Prostate gland (tissue), 2 donors: ENCODE measurements at regions not wholly inside any gene's neighbourhood (a gene's known extent, or its start where the extent isn't known, plus 50 kb on each side); places are given as distances from the start of the nearest gene placed in this dataset.

ENCODE experiments used
- DNase-seq: peaks from one replicate; pipeline ENCODE4 v3.0.0-alpha.2; 2019; ENCODE audit warnings: low spot score
- H3K27ac ChIP-seq, 2 donors: fragments of 200-600 bp; sonication (generic); 2 replicates each; pipeline ENCODE4 v1.5.1; 2017 to 2019
- H3K27me3 ChIP-seq: fragments of 200-600 bp; sonication (generic); replicated peaks from 2 replicates; pipeline ENCODE4 v1.5.1; 2019; ENCODE audit not compliant: insufficient read depth
- H3K36me3 ChIP-seq, 2 donors: fragments of 200-600 bp; sonication (generic); 1 replicate in 1 of 2; 2 replicates in 1 of 2; pipeline versions ENCODE4 v1.5.1 to v1.8.1; 2017 to 2019
- H3K4me1 ChIP-seq: fragments of 200-600 bp; sonication (generic); replicated peaks from 2 replicates; pipeline ENCODE4 v1.5.1; 2019
- H3K4me3 ChIP-seq, 2 donors: fragments of 200-600 bp; sonication (generic); 2 replicates each; pipeline ENCODE4 v1.5.1; 2017 to 2019
- H3K9me3 ChIP-seq: fragments of 200-600 bp; sonication (generic); 2 replicates; pipeline ENCODE4 v1.5.1; 2017
- POLR2A ChIP-seq: fragments of 450-650 bp; IDR thresholded peaks from one replicate; pipeline ENCODE4 v1.6.1; 2016; ENCODE audit warnings: antibody characterized with exemption, mild to moderate bottlenecking
- POLR2AphosphoS5 ChIP-seq: sonication (generic); formaldehyde crosslinking; IDR thresholded peaks from one replicate; pipeline ENCODE4 v1.6.1; 2017; ENCODE audit warnings: antibody characterized with exemption
- WGBS: methylation state at CpG from one replicate; pipeline ENCODE4 v1.1.5; 2018; 5-methylcytosine and 5-hydroxymethylcytosine counted together
- intact Hi-C: fragments of 100-400 bp; cut with DNase I; formaldehyde crosslinking; loops from one replicate; pipeline ENCODE4 v1.14.2; 2022
- TF ChIP-seq, protein P1 (sequence below), 4 experiments: fragments of 200-600 bp in 2 of 4; fragments of 450-650 bp in 2 of 4; sonication (generic) in 2 of 4; IDR thresholded peaks; 1 replicate in 3 of 4; 2 replicates in 1 of 4; pipeline ENCODE4 v1.5.1; 2016 to 2019; ENCODE audit warnings: antibody characterized with exemption in 4 of 4, mild to moderate bottlenecking in 2 of 4, moderate library complexity in 2 of 4

GRCh38 chr1:53378061-53378460 is 50.2 kb upstream of the LRP8 start:
- Histone ChIP-seq H3K27ac (no peak overlapping the region), H3K36me3 (no peaks in the 10 kb centered on the region), H3K9me3 (no peaks in the 10 kb centered on the region), H3K27me3 (no peaks in the 10 kb centered on the region), H3K4me1 (no peaks in the 10 kb centered on the region), H3K4me3 (no peak overlapping the region)
- no peak for DNase-seq
- WGBS: 90% methylated on average over 5 of the region's 5 CpGs
- intact Hi-C loops: no loop called here
- no peak for TF ChIP-seq POLR2AphosphoS5
- no peak for TF ChIP-seq POLR2A
- TF ChIP-seq, protein P1, sequence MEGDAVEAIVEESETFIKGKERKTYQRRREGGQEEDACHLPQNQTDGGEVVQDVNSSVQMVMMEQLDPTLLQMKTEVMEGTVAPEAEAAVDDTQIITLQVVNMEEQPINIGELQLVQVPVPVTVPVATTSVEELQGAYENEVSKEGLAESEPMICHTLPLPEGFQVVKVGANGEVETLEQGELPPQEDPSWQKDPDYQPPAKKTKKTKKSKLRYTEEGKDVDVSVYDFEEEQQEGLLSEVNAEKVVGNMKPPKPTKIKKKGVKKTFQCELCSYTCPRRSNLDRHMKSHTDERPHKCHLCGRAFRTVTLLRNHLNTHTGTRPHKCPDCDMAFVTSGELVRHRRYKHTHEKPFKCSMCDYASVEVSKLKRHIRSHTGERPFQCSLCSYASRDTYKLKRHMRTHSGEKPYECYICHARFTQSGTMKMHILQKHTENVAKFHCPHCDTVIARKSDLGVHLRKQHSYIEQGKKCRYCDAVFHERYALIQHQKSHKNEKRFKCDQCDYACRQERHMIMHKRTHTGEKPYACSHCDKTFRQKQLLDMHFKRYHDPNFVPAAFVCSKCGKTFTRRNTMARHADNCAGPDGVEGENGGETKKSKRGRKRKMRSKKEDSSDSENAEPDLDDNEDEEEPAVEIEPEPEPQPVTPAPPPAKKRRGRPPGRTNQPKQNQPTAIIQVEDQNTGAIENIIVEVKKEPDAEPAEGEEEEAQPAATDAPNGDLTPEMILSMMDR (IDR thresholded peaks at IDR 0.05): no peak

DNA sequence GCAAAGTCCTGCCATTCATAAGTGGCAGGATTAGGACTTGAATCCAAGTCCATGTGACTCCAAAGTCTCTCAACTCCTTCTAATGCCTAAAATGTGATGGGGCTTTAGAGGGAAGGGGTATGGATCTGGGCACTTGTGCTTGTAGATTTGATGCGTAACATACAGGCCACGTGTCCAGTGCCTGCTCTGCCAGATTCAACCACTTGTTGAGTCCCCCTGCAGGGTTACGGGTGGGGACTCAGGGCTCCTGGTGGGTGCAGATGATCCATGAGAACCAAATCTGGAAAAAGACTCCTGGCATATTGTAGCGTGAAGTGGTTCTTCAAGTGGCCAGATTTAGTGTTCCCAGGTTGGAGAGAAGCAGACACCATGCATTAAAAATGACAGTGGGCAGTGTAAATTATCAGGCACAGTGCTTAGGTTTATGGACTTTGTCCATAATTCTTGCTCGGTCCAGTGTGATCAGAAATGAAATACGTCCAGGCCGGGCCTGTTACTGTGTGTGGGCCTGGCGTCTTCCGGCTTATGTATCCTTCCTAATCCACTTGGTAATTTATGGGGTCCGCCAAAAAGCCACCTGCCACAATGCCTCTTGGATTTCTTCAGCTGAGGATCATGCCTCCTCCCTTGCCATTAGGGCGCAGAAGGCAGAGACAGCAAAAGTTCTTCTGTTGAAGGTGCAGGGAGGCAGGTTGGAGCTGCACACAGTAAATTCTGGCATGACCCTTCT is 51.2 kb upstream of the LRP8 start:
- 95% methylated on average over 11 of the region's 11 CpGs for WGBS
- H3K27me3 ChIP-seq: no peaks in the 10 kb centered on the region
- intact Hi-C loops: no loop called here
- TF ChIP-seq POLR2AphosphoS5 (no peak), POLR2A (no peak)
- TF ChIP-seq, protein P1 (IDR thresholded peaks at IDR 0.05): no peak
- no peak overlapping the region for H3K4me3 ChIP-seq
- DNase-seq: no peak
- no peaks in the 10 kb centered on the region for H3K4me1 ChIP-seq
- no peak overlapping the region for H3K27ac ChIP-seq
- H3K9me3 ChIP-seq: no peaks in the 10 kb centered on the region
- H3K36me3 ChIP-seq: no peaks in the 10 kb centered on the region

GRCh38 chr1:53379662-53380002 is 51.8 kb upstream of the LRP8 start:
- Histone ChIP-seq H3K36me3 (no peaks in the 10 kb centered on the region), H3K9me3 (no peaks in the 10 kb centered on the region), H3K27ac (no peak overlapping the region), H3K27me3 (no peaks in the 10 kb centered on the region), H3K4me3 (no peak overlapping the region), H3K4me1 (no peaks in the 10 kb centered on the region)
- no peak for DNase-seq
- TF ChIP-seq, protein P1 (IDR thresholded peaks at IDR 0.05): no peak
- TF ChIP-seq POLR2AphosphoS5 (no peak), POLR2A (no peak)
- intact Hi-C loops: no loop called here
- 86% methylated on average over 4 of the region's 4 CpGs for WGBS

GRCh38 chr1:53380296-53380695 is 52.4 kb upstream of the LRP8 start:
- no peak overlapping the region for H3K27ac ChIP-seq
- WGBS: 76% methylated on average over 5 of the region's 5 CpGs
- no peaks in the 10 kb centered on the region for H3K4me1 ChIP-seq
- no peak for TF ChIP-seq POLR2AphosphoS5
- TF ChIP-seq POLR2A: no peak
- TF ChIP-seq, protein P1 (IDR thresholded peaks at IDR 0.05): no peak
- H3K36me3 ChIP-seq: no peaks in the 10 kb centered on the region
- no peak overlapping the region for H3K4me3 ChIP-seq
- intact Hi-C loops: no loop called here
- no peaks in the 10 kb centered on the region for H3K9me3 ChIP-seq
- DNase-seq: no peak
- no peaks in the 10 kb centered on the region for H3K27me3 ChIP-seq

DNA sequence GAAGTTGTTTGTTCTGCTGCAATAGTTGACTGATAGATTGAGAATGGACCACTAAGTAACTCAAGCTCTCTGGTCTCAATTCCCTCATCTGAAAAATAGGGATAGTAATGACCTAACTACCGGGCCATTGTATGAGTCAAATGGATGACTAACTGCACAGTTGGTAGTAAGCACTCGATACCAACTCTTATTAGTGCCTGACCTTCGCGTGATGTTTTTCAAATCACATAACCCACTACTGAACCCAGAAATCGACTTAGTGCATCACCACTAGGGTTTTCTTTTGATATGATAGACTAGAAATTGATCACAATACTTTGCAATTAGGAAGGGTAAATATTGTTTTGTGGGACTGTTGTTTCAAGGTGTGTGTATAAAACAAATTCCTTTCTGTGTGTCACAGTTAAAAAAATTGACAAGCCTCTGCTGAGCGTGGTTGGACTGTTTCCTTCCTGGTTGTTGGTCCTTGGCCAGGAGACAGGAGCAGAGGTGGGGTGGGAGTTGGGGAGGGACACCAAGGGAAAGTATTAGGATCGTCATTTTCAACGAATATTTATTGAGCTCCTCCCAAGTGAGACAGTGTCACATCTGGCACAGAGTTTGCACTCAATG is 54.0 kb upstream of the LRP8 start:
- no peak for DNase-seq
- WGBS: 61% methylated on average over 8 of the region's 8 CpGs

More for the DNA sequence above, 54.0 kb upstream of the LRP8 start:
- intact Hi-C loops: no loop called here
- Histone ChIP-seq H3K9me3 (no peaks in the 10 kb centered on the region), H3K27ac (no peak overlapping the region), H3K4me1 (no peaks in the 10 kb centered on the region), H3K36me3 (no peaks in the 10 kb centered on the region), H3K27me3 (no peaks in the 10 kb centered on the region), H3K4me3 (no peak overlapping the region)
- TF ChIP-seq, protein P1 (IDR thresholded peaks at IDR 0.05): no peak
- no peak for TF ChIP-seq POLR2A
- TF ChIP-seq POLR2AphosphoS5: no peak
